Hepatocyte (in vitro differentiated cells): ENCODE measurements at regions not wholly inside any gene's neighbourhood (a gene's known extent, or its start where the extent isn't known, plus 50 kb on each side); places are given as distances from the start of the nearest gene placed in this dataset.

Experiments
- EZH2 ChIP-seq: fragments of 200-600 bp; sonication (generic); IDR thresholded peaks from 2 replicates; pipeline ENCODE4 v1.6.1; 2016; ENCODE audit warnings: antibody characterized with exemption, mild to moderate bottlenecking, borderline replicate concordance
- EZH2phosphoT487 ChIP-seq: fragments of 200-600 bp; sonication (generic); IDR thresholded peaks from one replicate; pipeline ENCODE4 v1.6.1; 2018; ENCODE audit warnings: antibody characterized with exemption, mild to moderate bottlenecking, low read depth, moderate library complexity; ENCODE audit not compliant: unreplicated experiment, severe bottlenecking

DNA sequence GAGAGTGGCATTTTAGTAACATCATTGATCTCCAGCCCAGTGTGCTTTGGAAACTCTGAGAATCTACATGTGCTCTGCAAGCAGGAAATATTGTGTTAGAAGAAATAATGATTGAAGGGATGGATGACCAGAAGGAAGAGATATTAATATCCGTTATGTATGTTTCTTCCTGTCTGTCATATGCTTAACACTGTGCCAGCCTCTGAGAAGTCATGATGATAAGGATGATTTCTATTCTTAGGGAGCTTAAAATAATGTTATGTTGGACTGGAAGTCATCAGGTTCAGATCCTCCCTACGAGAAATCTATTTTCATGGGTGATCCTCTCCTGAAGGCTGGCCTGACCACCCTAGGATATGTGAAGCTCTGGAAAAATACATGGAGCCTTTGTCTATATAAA, 192.4 kb upstream of the GORAB start:
- TF ChIP-seq EZH2: no peak
- no peak for TF ChIP-seq EZH2phosphoT487
